ENCODE measurements at regions not wholly inside any gene's neighbourhood (a gene's known extent, or its start where the extent isn't known, plus 50 kb on each side); places are given as distances from the start of the nearest gene placed in this dataset.

DNA sequence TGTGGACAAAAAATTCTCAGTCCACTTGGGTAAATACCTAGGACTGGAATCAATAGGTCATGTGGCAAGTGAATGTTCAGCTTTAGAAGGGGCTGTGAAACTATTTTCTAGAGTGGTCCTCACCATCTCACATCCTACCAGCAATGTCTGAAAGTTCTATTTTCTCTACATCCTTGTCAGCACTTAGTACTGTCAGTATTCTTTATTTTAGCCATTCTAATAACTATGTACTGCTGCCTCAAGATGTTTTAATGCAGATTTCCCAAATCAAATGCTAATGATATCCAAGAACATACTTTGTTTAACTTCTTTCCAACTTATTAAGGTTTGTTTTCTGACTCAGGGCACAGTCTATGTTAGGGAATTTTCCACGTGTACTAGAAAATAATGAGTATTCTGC, 317.0 kb downstream of the BRD1 start:
- TF ChIP-seq GATA3 (IDR thresholded peaks at IDR 0.05; ENCODE audit: low read depth, low read length) (no peak), GATA2 (IDR thresholded peaks at IDR 0.05; ENCODE audit: low read depth, low read length) (no peak)
